PC-9 (cell line): ENCODE measurements at regions not wholly inside any gene's neighbourhood (a gene's known extent, or its start where the extent isn't known, plus 50 kb on each side); places are given as distances from the start of the nearest gene placed in this dataset.

Source experiments
- CTCF ChIP-seq: fragments of 200-600 bp; sonication (generic); conservative IDR thresholded peaks from 2 replicates; pipeline ENCODE4 v1.6.1; 2017; ENCODE audit warnings: mixed run types, antibody characterized with exemption, mild to moderate bottlenecking, moderate library complexity
- EZH2 ChIP-seq: fragments of 200-600 bp; sonication (generic); IDR thresholded peaks from 2 replicates; pipeline ENCODE4 v1.8.0; 2017; ENCODE audit warnings: antibody characterized with exemption, low read depth

- TF ChIP-seq CTCF: no peak
- no peak for TF ChIP-seq EZH2
Observed at GRCh38 chr9:78468231-78468630, 171.3 kb downstream of the PSAT1 start.
